Uterus (tissue), 3 donors: ENCODE measurements at regions not wholly inside any gene's neighbourhood (a gene's known extent, or its start where the extent isn't known, plus 50 kb on each side); places are given as distances from the start of the nearest gene placed in this dataset.

Experiments used
- DNase-seq, 2 donors: peaks; one replicate each; pipeline ENCODE4 v3.0.0-alpha.2; 2019 to 2020
- H3K27ac ChIP-seq, 2 donors: fragments of 200-600 bp; sonication (generic); 1 replicate in 1 of 2; 2 replicates in 1 of 2; pipeline ENCODE4 v1.5.1; 2016 to 2018
- H3K27me3 ChIP-seq, 2 donors: fragments of 200-600 bp; sonication (generic); one replicate each; pipeline ENCODE4 v1.5.1; 2018 to 2019; ENCODE audit warnings: control low read depth in 1 of 2
- H3K36me3 ChIP-seq, 2 donors: fragments of 200-600 bp; sonication (generic); one replicate each; pipeline ENCODE4 v1.5.1; 2019; ENCODE audit warnings: control low read depth in 1 of 2
- H3K4me1 ChIP-seq, 2 donors: fragments of 200-600 bp; sonication (generic); one replicate each; pipeline ENCODE4 v1.5.1; 2018 to 2019; ENCODE audit warnings: control low read depth in 1 of 2
- H3K4me3 ChIP-seq, 2 donors: fragments of 200-600 bp; sonication (generic); 1 replicate in 1 of 2; 2 replicates in 1 of 2; pipeline ENCODE4 v1.5.1; 2018 to 2019; ENCODE audit warnings: mild to moderate bottlenecking in 1 of 2
- H3K9me3 ChIP-seq, 2 donors: fragments of 200-600 bp; sonication (generic); one replicate each; pipeline ENCODE4 v1.5.1; 2019; ENCODE audit warnings: control low read depth in 1 of 2
- CTCF ChIP-seq, 4 experiments: fragments of 200-600 bp in 2 of 4; fragments of 450-650 bp in 2 of 4; sonication (generic) in 2 of 4; IDR thresholded peaks; one replicate each; pipeline ENCODE4 v1.5.1; 2016 to 2019; ENCODE audit warnings: antibody characterized with exemption in 4 of 4, mild to moderate bottlenecking in 2 of 4, moderate library complexity in 1 of 4
- POLR2A ChIP-seq, 2 donors: fragments of 450-650 bp; IDR thresholded peaks; one replicate each; pipeline ENCODE4 v1.6.1; 2016; ENCODE audit warnings: antibody characterized with exemption in 2 of 2, mild to moderate bottlenecking in 1 of 2, moderate library complexity in 1 of 2
- intact Hi-C: fragments of 100-400 bp; cut with DNase I; formaldehyde crosslinking; loops from one replicate; pipeline ENCODE4 v1.15.1; 2023; ENCODE audit warnings: low total_unique reads
- donor health status: DM: yes; HTN: yes; CAD: no.

- TF ChIP-seq CTCF (IDR thresholded peaks at IDR 0.05): no peak
- TF ChIP-seq POLR2A (IDR thresholded peaks at IDR 0.05): no peak
- no peaks in the 10 kb centered on the region for H3K27me3 ChIP-seq
- no peaks in the 10 kb centered on the region for H3K4me1 ChIP-seq
- no peak overlapping the region for H3K4me3 ChIP-seq
- no peaks in the 10 kb centered on the region for H3K9me3 ChIP-seq
- H3K27ac ChIP-seq: no peak overlapping the region
- intact Hi-C loops: no loop called here
- peak in 1 of 2 donors; percentile 15 for DNase-seq
- H3K36me3 ChIP-seq: no peaks in the 10 kb centered on the region
Measured at GRCh38 chr9:79940919-79941318, 369.2 kb downstream of the TLE4 start.

DNA sequence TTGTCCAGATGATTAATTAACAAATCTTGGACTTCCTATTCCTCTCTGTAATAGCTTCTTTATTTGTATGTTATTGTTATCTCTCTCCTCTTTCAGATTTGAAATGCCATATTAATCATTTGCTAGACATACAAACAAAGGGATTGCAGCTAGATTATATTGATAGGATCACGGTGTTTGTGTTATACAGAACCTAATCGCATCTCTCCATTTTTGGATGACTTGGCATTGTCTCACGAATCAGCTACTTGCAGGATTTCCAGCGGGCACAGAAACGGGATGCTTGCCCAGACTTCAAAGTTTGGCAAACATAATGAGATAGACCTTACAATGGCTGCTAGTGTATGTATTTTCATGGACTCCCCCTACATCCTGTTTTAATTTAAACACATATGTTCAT lies 368.1 kb downstream of the TLE4 start:
- Histone ChIP-seq H3K9me3 (no peaks in the 10 kb centered on the region), H3K27me3 (no peaks in the 10 kb centered on the region), H3K4me3 (no peak overlapping the region), H3K36me3 (no peaks in the 10 kb centered on the region), H3K4me1 (no peaks in the 10 kb centered on the region), H3K27ac (no peak overlapping the region)
- intact Hi-C loops: no loop called here
- no peak for TF ChIP-seq POLR2A (IDR thresholded peaks at IDR 0.05)
- TF ChIP-seq CTCF (IDR thresholded peaks at IDR 0.05): no peak
- DNase-seq: no peak

- Histone ChIP-seq H3K4me1 (no peaks in the 10 kb centered on the region), H3K27me3 (no peaks in the 10 kb centered on the region), H3K27ac (no peak overlapping the region), H3K4me3 (no peak overlapping the region), H3K36me3 (no peaks in the 10 kb centered on the region), H3K9me3 (no peaks in the 10 kb centered on the region)
- TF ChIP-seq CTCF (IDR thresholded peaks at IDR 0.05) (no peak), POLR2A (IDR thresholded peaks at IDR 0.05) (no peak)
- intact Hi-C loops: no loop called here
- DNase-seq: no peak
Measured at GRCh38 chr9:79936336-79936735, 364.6 kb downstream of the TLE4 start.

- Histone ChIP-seq H3K36me3 (no peaks in the 10 kb centered on the region), H3K27ac (no peak overlapping the region), H3K4me1 (no peaks in the 10 kb centered on the region), H3K27me3 (no peaks in the 10 kb centered on the region), H3K9me3 (no peaks in the 10 kb centered on the region), H3K4me3 (no peak overlapping the region)
- TF ChIP-seq CTCF (IDR thresholded peaks at IDR 0.05) (no peak), POLR2A (IDR thresholded peaks at IDR 0.05) (no peak)
- intact Hi-C loops: no loop called here
- no peak for DNase-seq
Measured at GRCh38 chr9:79929285-79929684, 357.5 kb downstream of the TLE4 start.

DNA sequence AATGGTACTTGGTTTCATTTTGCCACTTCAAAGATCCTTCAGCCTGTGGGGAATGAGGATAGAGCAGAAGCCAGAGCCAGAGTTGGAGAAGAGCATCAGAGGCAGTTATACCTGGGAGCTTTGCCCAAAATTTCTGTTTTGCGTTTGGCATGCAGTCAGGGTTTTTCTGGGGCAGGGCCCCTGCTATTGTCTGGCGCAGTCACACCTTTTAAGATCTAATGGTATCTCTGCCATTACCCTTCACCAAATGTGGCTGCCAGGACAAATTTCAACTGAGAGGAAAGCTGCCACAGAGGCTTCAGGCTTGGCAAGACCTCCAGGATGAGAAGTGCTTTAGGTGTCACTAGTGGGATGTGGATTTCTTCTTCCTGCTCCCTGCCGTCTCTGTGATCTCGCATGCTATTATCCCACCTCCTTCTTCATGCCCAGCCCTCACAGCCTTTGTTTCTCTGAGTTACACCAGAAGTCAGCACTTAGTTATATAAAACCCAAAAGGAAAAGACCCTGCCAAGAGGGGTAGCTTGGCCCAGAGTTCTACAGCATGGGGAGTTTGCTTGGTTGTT lies 357.0 kb downstream of the TLE4 start:
- TF ChIP-seq CTCF (IDR thresholded peaks at IDR 0.05): no peak
- TF ChIP-seq POLR2A (IDR thresholded peaks at IDR 0.05): no peak
- intact Hi-C loops: no loop called here
- no peaks in the 10 kb centered on the region for H3K9me3 ChIP-seq

More for the DNA sequence above, 357.0 kb downstream of the TLE4 start:
- no peaks in the 10 kb centered on the region for H3K36me3 ChIP-seq
- H3K4me3 ChIP-seq: no peak overlapping the region
- H3K4me1 ChIP-seq: no peaks in the 10 kb centered on the region
- no peaks in the 10 kb centered on the region for H3K27me3 ChIP-seq
- DNase-seq: no peak
- no peak overlapping the region for H3K27ac ChIP-seq
